ENCODE measurements at regions not wholly inside any gene's neighbourhood (a gene's known extent, or its start where the extent isn't known, plus 50 kb on each side); places are given as distances from the start of the nearest gene placed in this dataset.

DNA sequence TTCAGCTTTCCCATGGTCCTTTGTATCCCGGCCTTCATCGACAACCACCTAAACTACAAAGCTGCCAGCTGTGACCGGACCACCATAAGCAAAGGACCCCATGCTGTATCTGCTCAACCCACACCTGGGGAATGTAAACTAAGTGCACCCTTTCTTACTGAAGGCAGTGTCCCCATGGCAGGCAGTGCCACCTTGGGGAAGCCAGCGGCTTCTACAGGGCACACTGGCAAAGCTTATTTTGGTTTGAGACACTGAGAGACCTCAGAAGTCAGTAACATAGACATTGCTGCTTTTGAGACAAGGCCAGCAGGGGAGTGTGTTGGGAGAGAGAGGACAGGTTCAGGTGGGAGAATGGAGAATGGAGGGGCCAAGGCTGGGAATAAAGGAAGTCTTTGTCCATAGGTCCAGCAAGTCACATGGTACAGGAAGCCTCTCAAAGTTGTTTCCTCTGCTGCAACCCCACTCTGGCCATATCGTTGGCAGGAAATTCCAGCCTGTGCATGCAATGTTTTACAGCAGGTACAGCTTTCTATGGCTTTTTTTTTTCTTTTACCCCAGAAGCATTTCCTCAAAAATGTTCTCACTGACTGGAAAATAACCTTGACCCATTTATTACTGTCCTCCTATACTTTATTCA is 85.9 kb upstream of the NPVF start:
- DNase-seq (ENCODE audit: low read depth): no peak
- H3K4me3 ChIP-seq (ENCODE audit: low read length): no peak overlapping the region
- TF ChIP-seq, protein P1, sequence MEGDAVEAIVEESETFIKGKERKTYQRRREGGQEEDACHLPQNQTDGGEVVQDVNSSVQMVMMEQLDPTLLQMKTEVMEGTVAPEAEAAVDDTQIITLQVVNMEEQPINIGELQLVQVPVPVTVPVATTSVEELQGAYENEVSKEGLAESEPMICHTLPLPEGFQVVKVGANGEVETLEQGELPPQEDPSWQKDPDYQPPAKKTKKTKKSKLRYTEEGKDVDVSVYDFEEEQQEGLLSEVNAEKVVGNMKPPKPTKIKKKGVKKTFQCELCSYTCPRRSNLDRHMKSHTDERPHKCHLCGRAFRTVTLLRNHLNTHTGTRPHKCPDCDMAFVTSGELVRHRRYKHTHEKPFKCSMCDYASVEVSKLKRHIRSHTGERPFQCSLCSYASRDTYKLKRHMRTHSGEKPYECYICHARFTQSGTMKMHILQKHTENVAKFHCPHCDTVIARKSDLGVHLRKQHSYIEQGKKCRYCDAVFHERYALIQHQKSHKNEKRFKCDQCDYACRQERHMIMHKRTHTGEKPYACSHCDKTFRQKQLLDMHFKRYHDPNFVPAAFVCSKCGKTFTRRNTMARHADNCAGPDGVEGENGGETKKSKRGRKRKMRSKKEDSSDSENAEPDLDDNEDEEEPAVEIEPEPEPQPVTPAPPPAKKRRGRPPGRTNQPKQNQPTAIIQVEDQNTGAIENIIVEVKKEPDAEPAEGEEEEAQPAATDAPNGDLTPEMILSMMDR (conservative IDR thresholded peaks at IDR 0.05; ENCODE audit: low read length): no peak

DNA sequence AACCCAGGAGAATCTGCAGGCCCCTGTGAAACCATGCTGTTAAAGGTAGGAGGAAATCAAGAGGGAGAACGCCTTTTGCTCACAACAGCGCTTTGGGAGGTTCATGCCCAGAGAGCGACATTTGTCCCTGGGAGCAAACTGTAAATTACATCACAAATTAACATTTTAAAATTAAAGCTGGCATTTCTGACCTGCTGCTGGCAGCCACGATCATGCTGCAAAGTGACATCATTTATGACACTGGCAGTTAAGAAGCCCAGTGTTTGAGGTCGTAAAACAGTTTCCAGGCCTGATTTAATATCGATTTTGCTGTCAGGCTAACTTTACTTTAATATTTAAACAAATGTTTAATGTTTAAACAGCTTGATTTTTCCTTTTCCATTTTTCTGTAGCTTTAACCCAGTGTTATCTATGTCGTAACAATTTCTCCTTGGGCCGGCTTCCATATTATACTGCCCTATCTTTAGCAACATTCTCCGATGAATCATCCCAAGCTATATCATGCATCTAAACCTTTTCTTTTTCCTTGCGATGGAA is 86.5 kb upstream of the NPVF start:
- TF ChIP-seq, protein P1 (conservative IDR thresholded peaks at IDR 0.05; ENCODE audit: low read length): no peak
- H3K4me3 ChIP-seq (ENCODE audit: low read length): no peak overlapping the region
- DNase-seq (ENCODE audit: low read depth): no peak

DNA sequence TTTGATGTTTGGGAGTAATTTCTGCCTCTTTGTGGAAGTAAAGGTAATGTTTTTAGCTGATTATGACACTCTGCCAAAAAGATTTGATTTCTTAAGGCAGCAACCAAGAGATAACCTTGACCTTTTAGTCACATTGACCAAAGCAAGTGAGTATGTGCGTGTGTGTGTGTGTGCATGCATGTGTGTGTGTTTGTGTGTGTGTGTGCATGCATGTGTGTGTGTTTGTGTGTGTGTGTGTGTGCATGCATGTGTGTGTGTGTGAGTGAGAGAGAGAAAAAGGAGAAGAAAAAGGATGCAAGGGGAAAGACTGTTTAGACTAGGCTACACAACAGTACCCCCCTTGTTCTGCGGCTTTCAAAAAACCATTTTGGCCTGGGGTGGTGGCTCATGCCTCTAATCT is 88.1 kb upstream of the NPVF start:
- TF ChIP-seq, protein P1 (conservative IDR thresholded peaks at IDR 0.05; ENCODE audit: low read length): no peak
- no peak overlapping the region for H3K4me3 ChIP-seq (ENCODE audit: low read length)

DNA sequence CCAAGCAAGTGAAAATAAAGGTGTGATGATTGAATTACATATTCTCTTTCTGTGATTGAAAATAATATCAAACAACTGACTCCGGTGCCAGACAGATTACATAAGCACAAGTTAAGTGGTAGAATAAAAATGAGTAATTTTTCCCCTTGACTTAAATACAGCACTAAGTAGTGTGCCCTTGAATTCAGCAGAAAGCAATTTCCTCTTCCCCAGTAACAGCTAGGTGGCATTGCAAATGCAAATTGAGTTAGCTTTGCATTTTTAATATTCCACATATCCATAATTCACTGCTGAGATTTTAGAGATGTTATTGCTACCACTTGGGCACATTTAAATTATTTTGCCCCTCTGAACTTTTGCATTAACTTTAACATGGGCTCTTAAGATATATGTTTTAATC is 89.8 kb upstream of the NPVF start:
- TF ChIP-seq, protein P1 (conservative IDR thresholded peaks at IDR 0.05; ENCODE audit: low read length): no peak
- no peak for DNase-seq (ENCODE audit: low read depth)
- H3K4me3 ChIP-seq (ENCODE audit: low read length): no peak overlapping the region

More for the DNA sequence above, 88.1 kb upstream of the NPVF start:
- no peak for DNase-seq (ENCODE audit: low read depth)

DNA sequence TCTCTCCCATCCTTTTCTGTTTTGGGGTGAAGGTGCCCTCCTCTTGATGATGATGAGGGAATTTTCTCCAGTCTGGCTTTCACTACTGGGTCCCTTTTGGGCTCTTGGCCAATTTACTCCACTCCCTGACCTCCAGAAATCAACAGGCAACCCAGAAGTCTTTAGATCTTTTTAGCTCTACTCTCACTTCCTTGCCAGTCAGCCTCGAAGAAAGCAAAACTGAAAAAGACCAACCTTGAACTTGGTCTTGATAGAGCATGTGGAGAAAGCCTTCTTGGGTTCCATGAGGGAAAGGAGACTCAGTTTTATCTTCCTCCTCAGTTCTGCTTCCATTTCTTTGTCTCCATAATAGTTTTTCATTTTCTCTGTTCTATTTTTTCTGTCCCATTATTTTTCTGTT is 91.4 kb upstream of the NPVF start:
- no peak for DNase-seq (ENCODE audit: low read depth)
- TF ChIP-seq, protein P1 (conservative IDR thresholded peaks at IDR 0.05; ENCODE audit: low read length): no peak
- H3K4me3 ChIP-seq (ENCODE audit: low read length): no peak overlapping the region

DNA sequence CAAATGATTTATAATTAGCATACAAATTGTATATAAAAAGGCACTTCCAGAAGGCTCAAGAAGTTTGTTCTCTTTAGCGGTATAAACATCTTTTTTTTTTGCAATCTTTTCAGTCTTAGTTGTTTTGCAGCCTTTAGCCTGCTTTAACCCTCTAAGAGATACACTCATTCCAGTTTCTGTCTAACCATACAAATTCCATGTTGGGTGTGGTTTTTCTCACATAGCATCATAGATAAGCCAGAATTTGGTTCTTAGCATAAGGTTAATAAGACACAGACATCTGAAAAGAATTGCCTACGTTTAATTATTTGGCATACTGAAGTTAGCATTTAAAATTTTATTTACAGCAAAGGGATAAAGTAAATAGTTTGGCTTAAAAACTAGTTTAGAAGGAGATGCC is 92.5 kb upstream of the NPVF start:
- TF ChIP-seq, protein P1 (conservative IDR thresholded peaks at IDR 0.05; ENCODE audit: low read length): no peak
- DNase-seq (ENCODE audit: low read depth): no peak
- H3K4me3 ChIP-seq (ENCODE audit: low read length): no peak overlapping the region

DNA sequence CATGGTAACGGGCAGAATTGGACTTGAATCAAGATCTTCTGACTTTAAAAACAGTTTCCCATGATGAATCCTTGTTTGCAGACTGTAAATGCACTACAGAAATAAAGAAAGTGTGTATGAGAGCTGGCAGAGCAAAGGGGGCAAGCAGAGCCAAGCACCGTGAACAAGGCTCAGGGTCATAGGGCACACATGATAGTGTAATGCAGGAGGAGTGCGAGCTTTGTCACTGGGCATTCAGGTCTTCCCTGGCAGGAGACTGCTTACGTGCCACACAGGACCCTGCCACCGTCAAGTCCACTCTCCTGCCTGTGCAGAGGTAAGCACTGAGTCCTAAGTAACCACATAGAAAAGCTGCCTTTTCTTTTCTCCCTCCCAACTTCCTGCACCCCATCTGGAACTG is 93.1 kb upstream of the NPVF start:
- no peak for DNase-seq (ENCODE audit: low read depth)
- H3K4me3 ChIP-seq (ENCODE audit: low read length): no peak overlapping the region
- TF ChIP-seq, protein P1 (conservative IDR thresholded peaks at IDR 0.05; ENCODE audit: low read length): no peak
